Myocyte (in vitro differentiated cells): ENCODE measurements at regions not wholly inside any gene's neighbourhood (a gene's known extent, or its start where the extent isn't known, plus 50 kb on each side); places are given as distances from the start of the nearest gene placed in this dataset.
A peak's percentile ranks its signal among the peaks of the same experiment; 100 is the strongest.
"Not testable (repeated sequence)": the region's sequence is repeated elsewhere in the genome, so short reads cannot be mapped to it uniquely, and the experiment has no call there.

Experiments used
- DNase-seq: peaks from one replicate; pipeline ENCODE4 v3.0.0-alpha.2; 2012; ENCODE audit warnings: low read depth

DNA sequence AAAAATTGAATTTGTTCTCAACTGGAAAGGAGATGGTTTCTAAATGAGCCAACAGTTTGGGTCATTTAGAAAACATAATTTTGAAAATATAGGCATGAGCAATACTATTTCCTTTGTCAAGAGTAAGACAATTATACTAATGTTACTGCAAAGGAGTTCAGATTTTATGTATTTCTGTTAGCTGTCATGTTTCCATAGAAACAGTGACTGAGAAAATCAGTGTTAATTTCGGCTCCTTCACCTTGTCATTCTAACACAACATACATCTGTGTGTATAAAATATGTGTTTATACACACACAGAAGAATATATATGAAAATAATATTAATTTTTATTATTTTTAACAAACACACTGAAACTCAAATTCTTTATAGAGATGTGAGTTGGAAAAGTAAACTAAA lies 178.0 kb upstream of the SPHKAP start:
- DNase-seq: no peak

DNA sequence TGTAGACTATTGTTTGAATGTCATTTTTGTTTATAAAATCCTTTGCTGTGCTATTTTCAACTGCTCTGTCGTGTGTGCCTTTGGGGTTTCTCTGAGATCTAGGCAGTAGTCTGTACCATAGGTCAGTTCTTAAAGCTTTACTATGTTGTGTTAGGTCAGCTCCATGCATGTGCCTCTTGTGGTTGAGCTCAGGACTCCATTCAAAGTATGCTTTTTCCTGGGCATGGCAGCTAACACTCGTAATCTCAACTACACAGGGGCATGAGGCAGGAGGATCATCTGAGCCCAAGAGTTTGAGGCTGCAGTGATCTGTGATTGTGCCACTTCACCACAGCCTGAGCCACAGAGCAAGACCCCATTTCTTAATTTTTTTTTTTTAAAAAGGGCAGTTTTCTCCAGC lies 174.4 kb upstream of the SPHKAP start:
- no peak for DNase-seq

DNA sequence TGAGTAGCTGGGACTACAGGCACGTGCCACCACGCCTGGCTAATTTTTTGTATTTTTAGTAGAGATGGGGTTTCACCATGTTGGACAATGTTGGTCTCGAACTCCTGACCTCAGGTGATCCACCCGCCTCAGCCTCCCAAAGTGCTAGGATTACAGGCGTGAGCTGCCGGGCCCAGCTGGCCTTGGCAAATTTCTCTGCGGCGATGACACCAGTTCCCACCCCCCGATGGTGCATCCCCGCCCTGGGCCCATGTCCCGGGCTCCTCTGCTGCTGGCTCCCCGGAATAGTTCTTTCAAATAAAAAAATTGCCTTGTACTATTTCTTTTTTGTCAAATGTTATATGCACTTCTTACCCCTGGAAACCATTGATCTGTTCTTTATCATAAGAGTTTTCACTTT lies 171.5 kb upstream of the SPHKAP start:
- DNase-seq: not testable (repeated sequence)

DNA sequence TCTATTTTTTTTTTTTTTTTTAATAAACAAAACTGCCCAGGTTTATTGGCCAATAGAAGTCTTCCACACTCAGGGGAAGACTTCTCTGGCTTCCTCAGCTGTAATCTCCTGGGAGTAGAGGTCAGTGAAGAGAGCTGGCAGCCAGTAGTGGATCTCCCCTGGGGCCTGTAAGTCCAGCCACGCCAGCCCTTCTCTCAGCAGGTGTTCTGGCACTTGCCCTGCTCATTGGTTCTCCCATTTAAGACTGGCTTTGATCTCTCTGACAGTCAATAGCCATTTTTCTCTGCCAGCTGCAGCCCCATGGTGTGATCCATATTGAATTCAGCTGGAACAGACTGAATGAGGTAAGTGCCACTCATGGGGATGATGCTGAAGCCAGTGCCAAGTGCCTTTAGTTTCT lies 170.6 kb upstream of the SPHKAP start:
- peak; percentile 0 for DNase-seq

DNA sequence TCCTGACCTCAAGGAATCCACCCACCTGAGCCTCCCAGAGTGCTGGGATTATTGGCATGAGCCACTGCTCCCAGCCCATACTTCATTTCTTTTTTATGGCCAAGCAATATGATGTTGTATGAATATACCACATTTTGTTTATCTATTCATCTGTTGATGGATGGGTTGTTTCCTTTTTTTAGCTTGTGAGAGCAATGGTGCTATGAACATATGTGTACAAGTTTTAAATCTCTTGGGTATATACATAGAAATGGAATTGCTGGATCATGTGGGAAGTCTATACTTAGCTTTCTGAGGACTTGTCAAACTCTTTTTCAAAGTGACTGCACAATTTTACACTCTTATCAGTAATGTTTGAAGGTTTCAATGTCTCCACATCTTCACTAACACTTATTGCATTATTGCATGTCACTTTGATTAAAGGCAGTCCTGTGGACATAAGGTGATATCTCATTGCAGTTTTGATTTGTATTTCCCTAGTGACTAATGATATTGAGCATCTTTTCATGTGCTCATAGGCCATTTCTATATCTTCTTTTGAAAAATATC lies 167.1 kb upstream of the SPHKAP start:
- no peak for DNase-seq

DNA sequence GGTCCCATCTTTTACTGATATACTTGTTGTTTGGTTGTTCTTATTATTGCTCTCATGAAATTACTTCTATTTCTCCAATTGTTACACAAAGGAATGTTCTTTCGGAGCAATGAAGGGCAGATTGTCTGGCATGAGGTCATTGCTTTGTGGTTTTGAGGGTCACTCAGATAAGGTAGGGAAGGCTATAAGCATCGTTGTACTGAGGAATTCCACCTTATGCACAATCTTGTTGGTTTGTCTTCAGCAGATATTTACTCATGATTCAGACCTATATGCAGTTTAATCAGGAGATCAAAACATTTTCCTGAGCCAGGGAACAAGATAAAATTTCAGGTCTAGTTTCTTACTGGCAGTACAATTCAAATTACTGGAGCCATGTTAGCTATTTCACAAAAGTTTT lies 163.0 kb upstream of the SPHKAP start:
- no peak for DNase-seq

DNA sequence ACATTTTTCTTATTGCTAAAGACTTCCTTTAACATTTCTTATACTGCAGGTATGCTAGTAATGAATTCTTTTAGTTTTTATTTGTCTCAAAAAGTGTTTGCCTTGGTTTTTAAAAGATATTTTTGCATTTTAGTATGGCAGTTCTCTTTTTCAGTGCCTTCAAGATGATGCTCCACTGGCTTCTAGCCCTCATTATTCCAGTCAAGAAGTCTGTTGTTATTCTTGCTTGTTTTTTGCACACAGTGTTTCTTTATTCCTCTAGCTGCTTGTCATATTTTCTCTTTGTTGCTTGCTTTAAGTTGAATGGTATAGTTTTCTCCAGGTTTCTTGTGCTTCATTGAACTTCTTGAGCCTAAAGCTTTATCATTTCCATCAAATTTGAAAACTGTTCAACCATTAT lies 158.0 kb upstream of the SPHKAP start:
- DNase-seq: no peak

DNA sequence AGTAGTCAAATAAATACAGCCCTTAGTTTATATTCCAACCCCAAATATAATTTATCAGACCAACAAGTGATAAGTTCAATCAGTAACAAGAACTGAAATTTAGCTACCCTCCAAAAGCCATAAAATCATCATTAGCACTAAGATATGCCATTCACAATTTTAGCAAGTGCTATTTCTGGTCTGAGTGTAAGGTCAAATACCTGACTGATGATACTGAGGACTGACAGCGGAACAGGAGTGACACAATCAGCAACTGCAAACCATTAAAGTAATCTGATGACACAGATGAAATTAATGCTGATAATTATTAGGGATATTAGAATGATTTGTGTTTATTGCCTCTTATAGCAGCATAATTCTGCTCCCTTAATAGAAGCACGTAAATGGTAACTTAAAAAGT lies 152.7 kb upstream of the SPHKAP start:
- DNase-seq: no peak

DNA sequence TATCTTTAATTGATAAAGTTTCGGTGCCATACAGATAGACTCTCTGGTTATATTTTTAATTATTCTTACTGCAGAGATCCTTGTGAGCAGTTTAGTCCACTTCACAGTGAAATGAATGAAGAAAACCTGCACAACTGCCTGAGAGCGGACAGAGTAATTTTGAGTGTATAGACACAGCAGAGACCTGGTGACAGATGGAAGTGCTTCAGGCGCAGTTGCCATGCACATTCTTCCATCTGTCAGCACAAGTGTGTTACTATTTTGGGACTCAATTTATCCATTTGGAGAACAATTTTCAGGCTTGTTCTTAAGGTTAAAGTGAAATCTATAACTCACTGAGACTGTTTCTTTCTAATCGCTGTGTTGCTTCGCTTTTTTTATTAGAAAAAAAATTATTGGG lies 147.8 kb upstream of the SPHKAP start:
- DNase-seq: peak; percentile 19

DNA sequence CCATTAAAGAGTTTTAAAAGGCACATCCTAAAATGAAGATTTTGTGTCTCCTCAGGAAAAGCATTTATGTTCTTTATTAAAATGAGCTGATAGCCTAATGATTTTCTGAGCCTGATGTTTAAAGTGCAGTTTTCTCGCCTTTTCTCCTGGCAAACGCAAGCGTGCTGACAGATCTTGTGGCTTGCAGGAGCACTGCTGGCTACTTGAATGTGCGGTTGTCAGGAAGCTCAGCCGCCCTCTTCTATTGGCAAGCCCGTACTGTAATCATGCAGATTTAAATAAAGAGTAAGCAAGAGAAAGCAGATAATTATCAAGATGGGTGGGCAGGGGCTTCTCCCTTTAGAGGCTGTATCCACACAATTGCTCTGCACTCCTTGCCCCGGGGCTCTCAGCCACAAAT lies 139.5 kb upstream of the SPHKAP start:
- no peak for DNase-seq

DNA sequence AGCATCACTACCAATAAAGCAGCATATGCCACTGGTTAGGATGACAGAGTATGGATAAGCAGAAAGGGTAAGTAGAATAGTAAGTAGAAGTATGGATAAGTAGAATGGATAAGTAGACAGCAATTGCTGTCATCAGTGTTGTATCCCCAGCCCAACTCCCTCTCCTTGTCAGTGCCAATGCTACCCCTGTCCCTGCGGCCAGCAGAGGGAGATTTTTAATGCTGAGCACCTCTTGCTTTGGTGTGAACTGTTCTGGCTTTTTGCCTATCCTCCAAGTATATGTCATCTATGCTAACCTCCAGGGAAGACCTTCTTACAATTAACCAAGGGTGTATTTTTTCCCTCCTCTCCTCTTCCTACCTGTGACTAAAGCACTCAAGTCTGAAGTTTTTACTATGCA lies 136.7 kb upstream of the SPHKAP start:
- DNase-seq: peak; percentile 20

DNA sequence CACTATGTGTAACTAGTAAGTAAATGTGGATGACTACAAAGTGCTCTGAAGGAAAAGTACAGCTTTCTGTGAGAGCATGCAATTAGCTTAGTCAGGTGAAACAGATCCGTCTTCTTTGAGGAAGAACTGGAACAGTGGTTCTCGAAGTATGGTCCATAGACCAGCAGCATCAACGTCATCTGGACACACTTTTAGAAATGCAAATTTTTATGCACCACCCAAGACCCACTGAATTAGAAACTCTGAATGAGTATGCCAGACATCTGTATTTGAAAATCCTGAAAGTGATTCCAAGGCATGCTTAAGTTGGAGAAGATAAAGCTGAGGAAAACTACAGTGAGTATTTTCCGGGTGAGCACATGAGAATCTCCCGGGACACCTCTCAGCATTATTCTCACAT lies 130.7 kb upstream of the SPHKAP start:
- DNase-seq: no peak

DNA sequence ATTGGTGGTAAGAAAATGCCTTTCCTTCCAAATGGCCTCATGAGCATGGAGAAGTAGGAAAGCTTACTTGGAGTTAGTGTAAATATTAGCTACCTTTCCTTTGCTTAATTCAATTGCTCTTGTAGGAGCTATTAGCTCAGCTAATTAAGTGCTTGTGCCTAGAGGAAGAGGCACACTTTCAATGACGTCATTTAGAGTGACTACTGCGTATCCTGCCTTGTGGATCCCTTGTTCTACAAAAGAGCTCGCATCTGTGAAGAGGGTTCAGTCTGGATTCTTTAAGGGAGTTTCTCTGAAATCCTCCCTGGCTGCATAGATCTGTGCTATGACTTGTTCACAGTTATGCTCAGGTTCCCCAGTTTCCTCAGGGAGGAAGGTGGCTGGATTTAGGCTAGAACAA lies 122.5 kb upstream of the SPHKAP start:
- DNase-seq: no peak

DNA sequence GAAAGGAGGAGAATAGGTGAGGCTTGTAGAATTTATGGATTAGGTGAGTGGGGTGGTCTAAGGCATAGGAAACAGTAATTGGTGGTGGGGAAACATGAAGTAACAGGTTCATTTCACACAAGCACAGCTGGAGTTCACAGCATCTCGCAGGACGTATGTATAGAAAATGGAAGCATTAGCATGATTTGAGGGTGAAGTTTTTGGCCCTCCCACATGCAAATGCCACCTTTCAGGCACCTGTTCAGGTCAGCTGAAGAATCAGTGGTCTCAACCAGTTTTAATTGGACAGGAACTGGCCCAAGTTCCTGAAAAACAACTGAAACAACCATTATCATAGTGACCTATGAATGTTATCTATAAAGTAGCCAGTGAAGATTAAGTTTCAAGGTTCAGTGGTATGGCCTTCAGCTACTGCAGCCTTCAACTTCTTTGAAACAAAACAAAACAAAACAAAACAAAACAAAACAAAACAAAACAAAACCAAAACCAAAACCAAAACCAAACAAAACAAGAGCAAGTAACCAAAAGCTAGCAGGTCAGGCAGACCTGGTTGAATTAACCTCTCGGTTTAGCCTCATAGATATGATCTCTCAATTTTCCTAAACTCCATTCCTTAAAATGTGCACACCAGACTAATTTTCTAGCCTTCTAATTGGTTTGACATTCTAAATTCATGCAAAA lies 102.1 kb upstream of the SPHKAP start:
- DNase-seq: no peak

DNA sequence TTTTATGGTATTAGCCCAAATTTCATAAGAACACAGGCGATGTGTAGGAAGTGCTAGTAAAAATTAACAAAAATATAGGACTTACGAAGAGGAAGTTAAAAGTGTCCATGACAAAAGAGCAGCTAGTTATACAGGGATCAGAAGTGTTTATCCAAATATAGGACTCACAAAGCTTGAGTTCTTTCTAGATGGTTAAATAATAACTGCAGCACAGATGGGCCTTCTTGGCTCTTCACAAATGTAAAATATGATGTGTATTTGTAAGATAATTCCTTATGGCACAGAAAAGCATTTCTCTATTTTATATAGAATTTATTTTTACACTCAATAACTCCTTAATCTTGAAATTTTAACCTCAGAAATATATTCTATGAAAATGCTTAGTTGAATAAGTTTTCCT lies 100.9 kb upstream of the SPHKAP start:
- no peak for DNase-seq

DNA sequence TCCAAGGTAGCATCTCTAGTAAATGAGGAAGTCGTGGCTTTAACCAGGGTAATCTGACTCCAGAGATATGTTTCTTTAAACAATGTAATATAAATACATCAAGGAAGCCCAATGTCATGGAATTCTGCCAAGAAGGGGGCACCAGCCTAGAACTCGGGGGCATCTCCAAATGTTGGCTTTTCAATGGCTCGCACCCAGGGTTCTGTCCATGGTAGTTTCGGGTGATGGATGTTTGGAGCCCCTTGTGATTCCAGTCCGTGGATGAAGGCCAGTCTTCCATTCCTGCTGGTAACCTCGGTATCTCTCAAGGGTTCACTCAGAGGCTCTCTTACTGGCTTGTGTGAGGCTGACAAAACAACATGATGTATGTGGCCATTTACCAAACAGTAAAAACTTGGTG lies 91.7 kb upstream of the SPHKAP start:
- DNase-seq: no peak

DNA sequence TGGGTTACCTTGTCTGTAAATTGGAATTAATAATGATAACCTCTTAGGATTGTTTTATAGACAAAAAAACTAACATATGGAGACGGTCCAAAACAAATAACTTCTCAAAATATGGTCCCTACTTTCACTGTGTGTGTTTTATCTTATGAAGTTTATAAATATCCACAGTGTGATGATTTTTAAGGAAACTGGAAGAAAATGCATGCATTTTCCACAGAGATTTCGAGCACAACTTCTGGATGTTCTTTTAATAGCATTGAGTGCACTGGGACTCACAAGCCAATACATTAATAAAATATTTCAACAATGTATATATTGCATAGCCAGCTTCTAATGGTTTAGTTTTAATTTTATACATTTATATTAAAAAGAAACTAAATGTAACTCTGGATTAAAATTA lies 87.9 kb upstream of the SPHKAP start:
- DNase-seq: no peak

DNA sequence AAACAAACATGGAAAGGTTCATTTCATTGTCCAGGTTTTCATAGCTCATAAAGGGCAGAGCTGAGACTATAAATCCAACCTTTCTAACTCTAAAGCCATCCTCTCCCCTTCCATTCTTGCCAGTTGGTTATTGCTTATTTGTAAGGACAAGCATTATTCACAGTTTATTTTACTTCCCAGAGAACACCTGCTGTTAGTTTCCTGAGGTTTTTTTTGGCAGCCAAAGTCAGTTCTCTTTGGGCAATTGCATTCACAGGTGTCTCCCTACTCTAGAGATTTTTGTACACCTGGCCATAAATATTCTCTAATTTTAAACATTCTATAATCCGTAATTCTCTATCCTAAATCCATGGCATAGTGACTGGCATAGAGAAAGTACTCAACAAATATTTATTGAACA lies 87.3 kb upstream of the SPHKAP start:
- DNase-seq: no peak

DNA sequence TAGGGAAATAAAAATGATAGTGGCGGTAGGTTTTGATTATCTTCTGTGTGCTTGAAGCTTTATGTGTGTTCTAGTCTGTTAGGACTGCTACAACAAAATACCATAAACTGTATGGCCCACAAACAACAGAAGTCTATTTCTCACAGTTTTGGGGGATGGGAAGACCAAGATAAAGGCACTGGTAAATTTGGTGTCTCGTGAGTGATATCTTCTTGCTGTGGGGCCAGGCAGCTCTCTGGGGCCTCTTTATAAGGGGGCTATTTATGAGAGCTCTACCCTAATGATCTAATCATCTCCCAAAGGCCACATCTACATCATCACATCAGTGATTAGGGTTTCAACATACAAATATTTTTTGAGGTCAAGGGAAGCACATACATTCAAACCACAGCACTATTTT lies 86.8 kb upstream of the SPHKAP start:
- DNase-seq: no peak

DNA sequence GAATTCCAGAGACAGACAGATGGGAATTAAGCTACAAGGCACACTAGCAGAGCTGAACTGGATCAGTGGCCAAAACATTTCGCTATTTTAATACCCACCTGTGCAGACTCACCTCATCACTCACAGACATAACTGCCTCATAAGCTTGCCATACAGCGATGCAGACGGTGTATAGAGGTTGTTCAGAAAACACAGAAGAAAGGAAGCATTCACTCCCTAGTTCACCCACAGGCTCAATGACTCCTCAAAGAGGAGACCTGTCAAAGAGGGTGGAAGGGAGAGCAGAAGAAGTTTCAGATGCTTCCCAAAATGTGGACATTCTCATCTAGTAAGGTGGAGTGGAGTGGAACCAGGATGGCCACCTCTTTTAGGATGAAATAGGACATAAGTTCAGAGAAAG lies 81.7 kb upstream of the SPHKAP start:
- DNase-seq: no peak

DNA sequence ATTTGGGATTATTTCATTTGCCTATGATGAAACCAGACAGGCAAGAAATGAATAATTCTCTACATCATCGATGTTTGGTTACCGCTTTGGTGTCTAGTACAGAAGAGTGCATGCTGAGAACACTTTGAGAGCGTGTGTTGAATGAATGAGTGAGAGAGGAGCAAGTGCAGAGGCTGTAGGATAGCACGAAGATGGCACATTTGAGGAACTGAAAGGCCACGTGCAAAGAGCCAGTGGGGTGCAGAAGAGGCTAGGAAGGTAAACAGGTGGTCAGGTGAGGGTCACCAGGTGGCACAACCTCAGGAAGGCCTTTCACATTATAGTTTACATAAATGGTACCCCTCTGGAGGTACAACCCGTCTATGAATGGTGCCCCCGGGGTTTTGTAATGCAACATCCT lies 80.1 kb upstream of the SPHKAP start:
- DNase-seq: no peak

DNA sequence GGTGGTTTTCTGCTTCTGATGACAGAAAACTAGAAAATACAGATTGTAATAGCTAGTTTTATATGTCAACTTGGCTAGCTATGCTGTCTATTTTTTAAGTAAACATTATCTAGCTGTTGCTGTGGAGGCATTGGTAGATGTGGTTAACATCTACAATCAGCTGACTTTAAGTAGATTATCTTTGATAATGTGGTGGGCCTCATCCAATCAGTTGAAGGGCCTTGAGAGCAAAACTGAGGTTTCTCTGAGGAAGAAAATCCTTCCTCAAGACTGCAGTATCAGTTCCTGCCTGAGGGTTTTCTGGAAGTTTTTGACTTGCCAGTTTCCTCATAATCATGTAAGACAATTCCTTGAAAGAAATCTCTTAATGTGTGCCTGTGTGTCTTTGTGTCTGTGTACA lies 75.9 kb upstream of the SPHKAP start:
- DNase-seq: no peak

DNA sequence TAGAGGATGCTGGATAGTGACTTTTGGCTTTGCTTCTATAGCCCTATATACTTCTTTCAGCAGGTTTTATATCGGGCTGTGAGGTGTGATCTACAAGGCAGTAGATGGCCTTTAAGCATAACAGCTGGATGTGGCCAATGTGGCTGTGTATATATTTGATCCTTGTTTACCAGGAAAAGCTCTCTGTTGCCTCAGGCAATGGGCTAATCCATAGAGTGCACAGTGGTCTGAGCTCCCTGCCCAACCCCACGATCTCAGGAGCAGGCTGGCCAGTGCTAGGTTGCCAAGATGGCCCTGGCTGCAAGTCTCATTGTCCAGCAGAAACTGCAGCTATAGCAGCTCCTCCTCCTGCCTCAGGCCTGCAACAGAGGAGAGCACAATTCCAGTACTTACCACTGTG lies 72.3 kb upstream of the SPHKAP start:
- DNase-seq: no peak

DNA sequence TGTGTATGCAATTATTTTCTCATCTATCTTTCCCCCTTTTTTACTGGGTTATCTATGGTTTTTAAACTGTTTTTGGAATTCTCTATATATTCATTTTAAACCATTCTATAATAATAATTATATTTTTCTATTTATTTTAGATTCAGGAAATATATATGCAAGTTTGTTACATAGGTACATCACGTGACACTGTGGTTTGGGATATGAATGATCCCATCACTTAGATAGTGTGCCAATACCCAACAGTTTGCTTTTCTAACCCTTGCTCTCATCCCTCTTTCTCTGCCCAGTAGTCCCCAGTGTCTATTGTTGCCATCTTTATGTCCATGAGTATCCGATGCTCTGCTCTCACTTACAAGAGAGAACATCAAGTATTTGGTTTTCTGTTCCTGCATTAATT lies 65.8 kb upstream of the SPHKAP start:
- DNase-seq: no peak
